AG10803 (cell line): ENCODE measurements at regions not wholly inside any gene's neighbourhood (a gene's known extent, or its start where the extent isn't known, plus 50 kb on each side); places are given as distances from the start of the nearest gene placed in this dataset.

Experiments
- DNase-seq: peaks from one replicate; pipeline ENCODE4 v3.0.0; 2010; ENCODE audit warnings: low read depth
- H3K4me3 ChIP-seq: 2 replicates; pipeline ENCODE4 v1.5.1; 2011; ENCODE audit warnings: mild to moderate bottlenecking, low read length, control low read depth
- CTCF ChIP-seq: conservative IDR thresholded peaks from 2 replicates; pipeline ENCODE4 v1.5.1; 2011; ENCODE audit warnings: mild to moderate bottlenecking, low read length, control low read depth, inconsistent platforms

- no peak overlapping the region for H3K4me3 ChIP-seq
- TF ChIP-seq CTCF, result no peak
- no peak for DNase-seq
Observed at GRCh38 chr6:53744321-53744720, 50.5 kb upstream of the LRRC1 start.

GRCh38 chr6:53741034-53741823 is 53.6 kb upstream of the LRRC1 start:
- no peak for TF ChIP-seq CTCF
- H3K4me3 ChIP-seq, result no peak overlapping the region
- DNase-seq, result no peak

GRCh38 chr6:53737746-53738145 is 57.1 kb upstream of the LRRC1 start:
- no peak for DNase-seq
- no peak for TF ChIP-seq CTCF
- no peak overlapping the region for H3K4me3 ChIP-seq

GRCh38 chr6:53735896-53736295 is 58.9 kb upstream of the LRRC1 start:
- H3K4me3 ChIP-seq, result no peak overlapping the region
- no peak for TF ChIP-seq CTCF
- no peak for DNase-seq

GRCh38 chr6:53734473-53735299 is 60.1 kb upstream of the LRRC1 start:
- peak; percentile 79 for DNase-seq
- peak; percentile 23 for TF ChIP-seq CTCF
- H3K4me3 ChIP-seq, result no peak overlapping the region

- no peak for TF ChIP-seq CTCF
- no peak for DNase-seq
- no peak overlapping the region for H3K4me3 ChIP-seq
Observed at GRCh38 chr6:53731866-53732636, 62.8 kb upstream of the LRRC1 start.
